HG02884 (cell line): ENCODE measurements at regions not wholly inside any gene's neighbourhood (a gene's known extent, or its start where the extent isn't known, plus 50 kb on each side); places are given as distances from the start of the nearest gene placed in this dataset.

ENCODE experiments used
- ATAC-seq: cut with Tn5 transposase; IDR thresholded peaks from one replicate; pipeline ENCODE4 v1.9.1; 2021; ENCODE audit warnings: mild to moderate bottlenecking, moderate library complexity; ENCODE audit not compliant: unreplicated experiment

DNA sequence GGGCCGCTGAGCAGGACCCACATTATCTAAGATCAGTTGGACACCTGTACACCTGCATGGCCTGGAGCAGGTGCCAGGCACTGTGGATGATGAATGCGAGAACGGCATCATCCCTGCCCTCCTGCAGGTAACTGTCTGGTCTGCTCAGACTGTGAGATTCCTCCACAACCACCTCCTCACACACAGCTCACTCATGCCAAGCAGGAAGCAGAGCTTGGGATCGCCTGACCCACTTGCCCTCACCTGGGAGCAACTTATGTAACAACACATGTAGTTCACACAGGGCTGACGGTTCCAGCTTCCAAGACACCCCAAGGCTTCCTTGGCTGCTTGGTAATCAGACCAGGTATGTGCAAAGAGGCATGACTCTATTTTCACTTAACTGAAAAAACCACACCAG lies 359.2 kb downstream of the PREX1 start:
- ATAC-seq: no peak

DNA sequence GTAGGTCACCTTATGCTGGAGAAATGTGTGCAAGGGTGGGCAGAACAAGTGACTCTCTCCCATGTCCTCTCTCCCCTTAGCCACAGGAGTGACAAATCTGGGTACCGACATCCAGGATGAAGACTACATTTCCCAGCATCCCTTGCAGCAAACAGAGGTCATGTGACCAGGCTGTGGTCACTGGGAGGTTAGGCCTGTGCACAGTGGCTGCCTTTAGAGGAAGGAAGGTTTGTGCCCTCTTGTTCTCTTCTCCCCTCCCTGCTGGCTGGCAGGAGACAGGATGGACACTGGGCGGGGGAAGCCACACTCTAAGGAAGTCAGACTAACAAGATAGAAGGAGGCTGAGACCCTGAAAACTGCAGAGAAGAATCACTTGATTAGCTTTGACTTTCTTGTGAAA lies 360.2 kb downstream of the PREX1 start:
- ATAC-seq: no peak

DNA sequence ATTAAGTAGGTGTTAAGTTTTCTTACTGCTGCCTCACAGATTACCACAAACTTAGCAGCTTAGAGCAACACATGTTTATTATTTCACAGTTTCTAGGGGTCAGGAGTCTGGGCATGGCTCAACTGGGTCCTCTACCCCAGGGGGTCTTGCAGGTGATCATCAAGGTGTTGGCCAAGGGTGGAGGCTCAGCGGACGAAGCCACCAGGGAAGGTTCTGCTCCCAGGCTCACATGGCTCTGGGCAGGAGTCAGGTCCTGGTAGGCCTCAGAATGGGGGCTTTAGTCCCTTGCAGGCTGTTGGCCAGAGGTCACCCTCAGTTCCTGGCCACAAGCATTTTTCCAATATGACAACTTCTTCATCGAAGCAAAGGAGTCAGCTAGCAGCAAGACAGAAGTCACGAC lies 362.5 kb downstream of the PREX1 start:
- no peak for ATAC-seq

DNA sequence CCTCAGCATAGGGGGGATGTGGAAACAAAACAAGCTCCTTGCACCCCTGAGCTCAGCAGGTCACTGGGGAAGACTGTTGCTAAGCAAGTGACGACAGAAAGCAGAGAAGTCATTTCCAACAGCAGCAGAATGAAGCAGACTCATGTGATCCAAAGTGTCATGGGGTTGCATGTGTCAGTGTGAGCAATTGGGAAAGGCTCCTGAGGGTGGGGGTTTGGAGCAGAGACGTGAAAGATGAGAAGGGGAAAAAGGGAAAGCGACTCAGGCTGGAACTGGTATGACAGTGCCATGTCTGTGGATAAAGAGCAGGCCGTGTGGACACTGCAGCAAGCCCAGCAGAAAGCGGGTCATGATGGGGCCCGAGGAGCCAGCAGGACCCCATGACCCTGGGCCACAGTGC lies 363.9 kb downstream of the PREX1 start:
- no peak for ATAC-seq

DNA sequence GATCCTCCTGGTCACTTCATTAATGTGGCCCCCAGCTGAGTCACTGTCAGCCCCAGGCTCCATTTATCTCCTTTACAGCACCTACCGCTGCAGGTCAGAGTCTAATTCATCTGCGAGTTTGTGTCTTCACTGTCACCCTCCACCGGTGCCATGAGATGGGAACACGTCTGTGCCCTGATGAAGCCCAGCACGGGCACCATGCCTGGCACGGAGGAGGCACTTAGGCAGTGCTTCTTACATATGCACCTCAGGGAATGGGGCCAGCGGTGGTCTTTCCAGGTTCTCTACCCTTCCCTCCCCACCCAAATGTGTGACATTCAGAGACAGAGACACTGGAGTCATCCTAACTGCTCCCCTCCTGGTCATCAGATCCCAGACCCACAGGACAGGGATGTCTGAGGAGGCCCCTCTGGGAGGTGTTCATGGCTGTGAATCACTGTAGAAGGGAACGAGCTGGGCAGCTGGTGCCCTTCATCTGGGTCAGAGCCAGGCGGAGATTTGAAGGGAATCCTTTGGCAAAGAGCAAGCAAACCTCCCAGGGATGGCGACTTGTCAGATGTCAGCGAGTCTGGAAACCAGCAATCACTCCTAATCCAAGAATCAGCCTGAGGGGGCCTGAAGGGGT lies 364.6 kb downstream of the PREX1 start:
- ATAC-seq: no peak

DNA sequence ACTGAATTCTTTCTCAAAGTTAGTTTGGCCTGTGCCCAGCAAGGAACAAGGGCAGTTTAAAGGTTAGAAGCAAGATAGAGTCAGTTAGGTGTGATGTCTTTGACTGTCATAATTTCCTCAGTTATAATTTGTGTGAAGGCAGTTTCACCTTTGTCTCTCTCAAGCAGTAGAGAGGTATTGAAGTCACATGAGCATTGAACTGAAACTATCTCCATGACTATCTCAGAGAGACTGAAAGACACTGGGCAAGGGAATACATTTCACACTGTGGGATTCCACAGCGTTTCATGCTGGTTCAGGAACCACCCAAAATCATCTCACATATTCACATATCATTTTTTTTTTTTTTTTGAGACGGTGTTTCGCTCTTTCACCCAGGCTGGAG lies 366.1 kb downstream of the PREX1 start:
- no peak for ATAC-seq

DNA sequence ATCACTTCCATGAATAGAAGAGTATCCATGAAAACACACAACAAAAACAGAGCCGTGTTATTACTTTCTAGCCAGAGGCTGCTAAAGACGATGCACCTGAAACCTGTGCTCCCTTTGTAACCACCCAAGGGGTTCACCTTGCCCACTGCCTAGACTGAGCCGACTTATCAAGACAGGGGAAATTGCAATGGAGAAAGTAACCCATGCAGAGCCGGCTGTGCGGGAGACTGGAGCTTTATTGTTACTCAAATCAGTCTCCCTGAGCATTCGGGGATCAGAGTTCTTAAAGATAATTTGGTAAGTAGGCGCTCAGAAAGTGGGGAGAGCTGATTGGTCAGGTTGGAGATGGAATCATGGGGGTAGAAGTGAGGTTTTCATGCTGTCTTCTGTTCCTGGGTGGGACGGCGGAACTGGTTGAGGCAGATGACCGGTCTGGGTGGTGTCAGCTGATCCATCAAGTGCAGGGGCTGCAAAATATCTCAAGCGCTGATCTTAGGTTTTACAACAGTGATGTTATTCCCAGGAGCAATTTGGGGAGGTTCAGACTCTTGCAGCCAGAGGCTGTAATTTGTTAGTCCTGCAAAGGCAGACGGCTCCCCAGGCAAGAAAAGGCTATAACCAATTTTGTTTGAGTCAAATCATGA lies 366.6 kb downstream of the PREX1 start:
- no peak for ATAC-seq

DNA sequence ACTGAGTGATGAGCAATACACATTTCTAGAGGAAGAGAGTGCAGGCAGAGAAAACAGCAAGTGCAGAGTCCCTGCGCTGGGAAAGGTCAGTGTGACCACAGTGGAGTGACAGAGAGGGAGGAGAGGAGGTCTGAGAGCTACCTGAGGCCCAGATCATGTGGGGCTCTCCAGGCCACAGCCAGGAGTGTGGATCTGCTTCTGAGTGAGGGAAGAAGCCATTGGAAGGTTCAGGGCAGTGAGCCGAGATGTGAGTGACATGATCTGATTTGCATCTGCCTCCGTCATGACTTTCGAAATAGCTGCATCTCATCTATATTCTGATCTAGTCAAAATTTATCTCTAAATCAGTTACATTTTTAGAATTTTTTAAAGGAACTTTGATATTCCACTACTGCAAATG lies 367.1 kb downstream of the PREX1 start:
- ATAC-seq: no peak

DNA sequence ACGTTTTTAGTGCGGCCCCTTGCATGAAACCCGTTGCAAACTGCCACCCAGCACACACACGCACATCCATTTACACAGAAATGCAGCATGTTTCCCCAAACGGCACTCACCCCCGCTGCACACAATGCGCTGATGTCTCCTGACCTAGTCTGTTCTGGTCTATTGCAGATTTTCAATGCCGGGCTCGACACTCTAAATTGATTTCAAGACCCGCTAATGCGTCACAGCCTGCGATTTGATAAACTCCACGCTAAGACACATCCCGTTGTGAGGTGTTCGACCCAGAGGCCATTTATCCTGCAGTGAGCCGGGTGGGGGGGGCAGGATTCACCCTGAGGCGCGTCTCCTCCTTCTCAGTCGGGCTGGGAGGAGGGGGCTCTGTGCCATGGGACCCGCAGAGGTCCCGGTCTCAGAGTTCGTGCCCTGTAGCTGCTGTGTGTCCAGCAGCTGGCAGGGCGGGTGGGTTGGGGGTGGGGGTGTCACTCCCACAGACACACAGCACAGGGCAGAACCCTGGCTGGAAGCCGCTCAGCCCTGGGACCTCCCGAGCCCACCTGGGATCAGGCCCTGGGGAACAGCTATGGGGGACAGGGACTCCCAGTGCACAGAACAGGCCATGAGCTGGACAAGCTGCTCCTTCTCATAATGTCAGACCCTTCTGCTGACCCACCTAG lies 367.9 kb downstream of the PREX1 start:
- ATAC-seq: no peak

DNA sequence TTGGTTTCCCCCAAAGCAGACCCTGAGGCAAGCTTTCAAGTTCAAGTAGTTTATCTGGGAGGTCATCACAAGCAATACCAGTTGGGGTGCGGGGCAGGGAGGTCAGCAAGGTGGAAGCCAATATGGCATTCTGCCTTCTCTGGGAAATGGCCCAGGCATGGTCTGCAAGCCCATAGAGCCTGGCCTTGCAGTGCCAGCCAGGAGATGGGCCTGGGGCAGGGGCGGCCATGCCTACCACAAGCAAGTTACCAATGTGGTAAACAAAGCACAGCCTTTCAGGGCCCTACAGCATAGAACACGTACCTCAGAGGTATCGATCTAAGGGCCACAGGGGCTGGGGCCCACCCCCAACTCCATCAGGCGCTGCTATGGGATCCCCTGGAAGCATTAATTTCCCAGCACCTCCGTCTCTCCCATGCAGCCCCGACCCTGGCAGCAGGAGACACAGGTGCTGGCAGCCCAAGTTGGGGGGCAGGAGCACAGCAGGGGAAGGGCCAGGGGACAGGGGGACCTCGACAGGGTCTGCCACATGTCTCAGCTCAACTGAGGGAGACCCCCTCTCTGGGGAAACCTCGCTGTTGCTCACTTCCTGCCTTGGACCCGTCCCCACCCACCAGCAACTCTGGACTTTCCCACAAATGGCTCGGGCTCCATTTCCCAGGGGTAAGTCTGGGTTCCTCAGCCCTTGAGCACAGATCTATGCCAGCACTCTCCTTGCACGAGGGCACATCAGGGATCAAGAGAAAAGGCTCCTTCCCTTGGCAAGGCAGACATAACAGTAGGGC lies 369.0 kb downstream of the PREX1 start:
- no peak for ATAC-seq

DNA sequence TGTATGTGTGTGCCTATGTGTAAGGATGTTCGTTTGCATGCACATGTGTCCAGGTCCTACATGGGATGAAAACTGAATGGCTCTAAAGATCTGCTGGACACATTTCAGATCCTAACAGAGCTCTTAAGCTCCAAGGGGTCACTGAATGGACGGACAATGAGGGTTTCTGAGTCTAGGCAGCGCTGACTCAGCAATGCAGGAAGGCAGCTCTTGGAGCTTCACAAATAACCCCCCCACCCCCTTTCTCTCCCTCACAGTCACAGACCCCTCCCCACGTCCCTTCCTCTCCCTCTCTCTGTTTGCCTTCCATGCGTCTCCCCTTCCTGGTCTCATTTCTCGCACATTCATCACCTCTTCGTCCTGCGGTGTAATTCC lies 369.8 kb downstream of the PREX1 start:
- ATAC-seq: no peak

DNA sequence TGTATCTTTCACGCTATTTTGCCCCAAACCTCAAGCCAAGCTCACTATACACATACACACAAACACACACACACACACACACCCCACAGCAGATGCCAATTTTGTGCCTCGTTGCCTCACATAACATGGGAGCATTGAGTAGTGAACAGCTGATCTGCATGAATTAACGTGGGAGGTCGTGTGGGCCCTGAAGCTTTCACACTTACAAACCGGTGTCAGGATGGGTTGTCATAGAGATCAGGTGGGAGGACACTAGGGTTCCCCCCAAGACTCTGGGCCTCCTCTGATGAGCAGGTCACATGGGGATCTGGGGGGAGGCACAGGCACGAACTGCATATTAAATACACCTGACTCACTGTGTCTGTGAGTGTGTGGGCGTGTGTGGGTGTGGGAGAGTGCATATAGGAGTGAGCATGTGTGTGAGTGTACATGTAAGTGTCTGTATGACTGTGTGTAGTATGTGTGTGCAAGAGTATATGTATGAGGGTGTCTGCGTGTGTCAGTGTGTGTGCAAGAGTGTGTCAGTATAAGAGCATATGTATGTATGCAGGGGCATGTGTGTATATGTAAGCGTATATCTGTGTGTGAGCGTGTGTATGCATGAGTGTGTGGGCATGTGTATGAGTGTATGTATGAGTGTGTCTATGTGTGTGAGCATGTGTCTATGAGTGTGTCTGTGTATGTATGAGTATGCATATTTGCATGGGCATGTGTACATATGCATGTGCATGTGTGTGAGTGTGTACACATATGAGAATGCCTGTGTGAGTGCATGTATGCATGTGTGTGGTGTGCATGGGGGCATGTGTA lies 370.4 kb downstream of the PREX1 start:
- no peak for ATAC-seq

DNA sequence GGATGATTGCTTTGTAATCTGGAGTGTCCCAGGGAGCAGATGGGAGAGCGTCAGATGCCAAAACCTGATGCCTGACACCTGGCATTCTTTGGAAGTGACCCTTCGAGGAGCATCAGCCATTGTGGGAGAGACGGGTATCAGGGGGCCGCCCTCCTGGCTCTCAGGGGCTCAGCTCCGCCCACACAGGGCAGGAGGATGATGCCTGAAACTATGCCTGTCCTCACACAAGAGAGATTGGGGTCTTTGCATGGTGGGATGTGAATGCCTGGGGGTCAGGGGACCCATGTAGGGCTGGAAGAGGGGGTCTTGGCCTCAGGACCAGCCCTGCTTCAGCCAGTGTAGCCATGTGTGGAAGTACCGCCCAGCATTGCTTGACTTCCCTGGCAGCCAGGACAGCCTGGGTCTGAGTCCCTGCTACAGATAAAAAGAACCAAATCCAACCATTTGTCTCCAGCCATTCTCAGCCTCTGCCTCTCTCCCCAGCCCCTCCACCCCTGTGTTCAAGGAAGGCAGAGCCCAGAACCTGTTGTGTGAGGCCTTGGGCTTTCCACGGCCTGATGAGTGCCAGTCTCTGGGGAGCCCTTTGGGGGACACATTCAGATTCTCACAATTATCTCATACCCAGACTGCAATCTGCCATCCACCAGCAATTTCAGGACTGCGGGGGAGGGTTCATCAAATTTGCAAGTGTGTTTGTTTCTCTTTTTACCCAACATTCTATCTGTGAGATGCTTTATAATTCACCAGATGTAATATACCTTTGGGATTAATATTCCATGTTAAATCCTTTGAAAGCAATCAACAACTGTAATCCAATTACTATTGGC lies 371.2 kb downstream of the PREX1 start:
- ATAC-seq: no peak

DNA sequence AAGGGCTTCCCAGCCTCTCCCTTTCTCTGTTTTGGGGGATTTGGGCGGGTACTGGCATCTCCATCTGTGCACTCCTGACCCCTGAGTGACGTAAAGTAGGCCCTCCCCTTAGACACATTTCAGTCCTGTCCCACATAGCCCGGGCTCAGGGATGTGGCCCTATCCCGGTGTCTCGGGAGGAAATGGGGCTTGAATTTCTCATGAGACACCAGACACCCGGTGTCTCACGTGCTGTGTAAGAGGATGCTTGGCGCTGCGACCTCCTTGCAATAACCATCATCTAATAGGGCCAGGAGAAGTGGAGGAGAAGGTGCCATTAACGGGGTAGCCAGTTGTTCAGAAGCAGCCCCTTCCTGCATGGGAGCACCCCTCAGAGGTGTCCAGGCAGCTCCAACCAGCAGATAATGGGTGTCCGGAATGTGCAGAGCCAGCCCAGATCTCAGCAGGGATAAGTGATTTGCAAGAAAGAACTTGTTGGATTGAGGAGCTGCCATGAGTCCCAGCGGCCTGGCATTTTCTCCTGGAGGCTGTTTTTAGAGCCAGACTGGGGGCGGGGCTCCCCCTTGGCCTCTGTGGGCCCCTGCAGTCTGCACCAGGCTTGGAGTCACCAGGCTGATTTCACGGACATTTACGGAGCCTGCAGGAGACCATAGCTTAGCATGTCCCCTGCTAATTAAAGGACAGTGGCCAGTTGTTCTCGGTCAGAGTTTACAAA lies 372.0 kb downstream of the PREX1 start:
- no peak for ATAC-seq

DNA sequence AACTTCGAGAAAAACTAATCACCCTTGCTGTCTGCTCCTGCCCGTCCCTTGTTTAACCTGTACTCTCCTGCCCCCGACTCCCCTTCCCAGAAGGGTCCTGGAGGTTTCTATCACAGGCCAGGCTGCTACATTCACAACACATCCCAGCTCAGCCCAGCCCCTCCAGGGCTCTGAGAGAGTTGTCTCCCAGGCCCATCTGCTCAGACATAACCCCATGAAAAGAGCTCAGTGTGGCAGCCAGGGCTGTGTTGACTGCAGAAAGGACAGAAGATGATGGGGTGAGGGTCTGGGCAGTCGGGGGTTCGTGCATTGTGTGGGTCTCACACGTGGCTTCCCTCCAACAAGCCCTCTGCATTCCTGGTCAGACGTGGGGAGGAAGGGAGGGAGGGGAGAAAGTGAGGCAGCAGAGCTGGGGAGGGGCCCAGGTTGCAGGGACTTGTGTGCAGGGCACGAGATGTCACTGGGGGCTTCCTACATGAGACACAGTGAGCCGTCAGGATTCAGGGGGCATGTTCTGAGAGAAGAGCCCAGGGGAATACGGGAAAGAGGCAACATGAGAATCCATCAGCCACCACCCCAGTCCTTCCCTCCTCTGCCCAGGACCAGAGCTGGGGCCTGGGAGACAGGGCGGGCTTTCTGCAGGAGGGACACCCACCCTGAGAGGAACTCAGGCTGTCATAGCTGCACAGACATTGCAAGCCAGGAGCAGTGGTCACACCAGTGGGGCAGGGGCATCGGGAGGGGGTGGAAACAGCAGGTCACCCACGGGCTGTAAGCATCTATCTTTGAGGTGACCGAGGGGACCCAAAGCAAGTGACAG lies 372.9 kb downstream of the PREX1 start:
- ATAC-seq: no peak

DNA sequence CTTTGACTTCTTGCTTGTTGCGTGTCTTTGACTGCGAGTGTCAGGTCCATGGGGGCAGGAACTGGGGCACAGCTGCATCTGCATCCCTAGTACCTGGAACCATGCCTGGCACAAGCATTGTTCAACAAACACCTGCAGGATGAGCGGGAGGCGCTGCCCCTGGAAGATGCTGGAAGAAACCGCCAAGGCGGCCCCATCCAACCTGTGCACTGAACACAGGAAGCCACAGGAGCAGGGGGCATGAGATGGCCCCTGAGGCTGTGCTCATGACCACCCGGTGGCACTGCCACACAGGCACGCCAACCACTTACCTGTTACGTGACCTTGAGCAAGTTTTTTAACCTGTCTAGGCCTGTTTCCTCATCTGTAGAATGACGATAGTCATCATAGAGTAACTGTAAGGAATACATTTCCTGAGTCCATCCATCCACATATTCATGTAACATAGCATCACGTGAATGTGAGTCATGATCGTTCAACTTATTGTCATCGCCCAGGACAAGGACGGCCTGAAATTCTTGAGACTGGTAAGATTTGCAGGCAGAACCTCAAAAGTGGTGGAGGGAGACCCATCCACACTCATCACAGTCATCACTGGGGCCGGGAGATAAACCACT lies 374.2 kb downstream of the PREX1 start:
- no peak for ATAC-seq

DNA sequence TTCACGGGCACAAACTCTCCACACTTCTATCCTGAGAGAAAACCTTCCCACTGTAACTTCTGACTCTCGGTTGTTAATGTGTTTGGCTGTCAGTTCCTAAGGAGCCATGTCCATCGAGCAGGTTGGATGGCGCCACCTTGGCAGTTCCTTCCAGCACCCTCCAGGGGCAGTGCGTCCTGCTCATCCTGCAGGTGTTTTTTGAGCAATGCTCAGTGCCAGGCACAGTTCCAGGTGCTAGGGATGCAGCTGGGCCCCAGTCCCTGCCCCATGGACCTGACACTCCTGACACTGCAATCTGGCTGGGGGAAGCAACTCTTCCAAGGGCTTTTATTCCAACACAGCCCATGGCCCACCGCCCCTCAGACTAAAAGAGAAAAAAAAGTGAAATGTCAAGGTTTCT lies 376.4 kb downstream of the PREX1 start:
- no peak for ATAC-seq
